ENCODE measurements at regions not wholly inside any gene's neighbourhood (a gene's known extent, or its start where the extent isn't known, plus 50 kb on each side); places are given as distances from the start of the nearest gene placed in this dataset.

DNA sequence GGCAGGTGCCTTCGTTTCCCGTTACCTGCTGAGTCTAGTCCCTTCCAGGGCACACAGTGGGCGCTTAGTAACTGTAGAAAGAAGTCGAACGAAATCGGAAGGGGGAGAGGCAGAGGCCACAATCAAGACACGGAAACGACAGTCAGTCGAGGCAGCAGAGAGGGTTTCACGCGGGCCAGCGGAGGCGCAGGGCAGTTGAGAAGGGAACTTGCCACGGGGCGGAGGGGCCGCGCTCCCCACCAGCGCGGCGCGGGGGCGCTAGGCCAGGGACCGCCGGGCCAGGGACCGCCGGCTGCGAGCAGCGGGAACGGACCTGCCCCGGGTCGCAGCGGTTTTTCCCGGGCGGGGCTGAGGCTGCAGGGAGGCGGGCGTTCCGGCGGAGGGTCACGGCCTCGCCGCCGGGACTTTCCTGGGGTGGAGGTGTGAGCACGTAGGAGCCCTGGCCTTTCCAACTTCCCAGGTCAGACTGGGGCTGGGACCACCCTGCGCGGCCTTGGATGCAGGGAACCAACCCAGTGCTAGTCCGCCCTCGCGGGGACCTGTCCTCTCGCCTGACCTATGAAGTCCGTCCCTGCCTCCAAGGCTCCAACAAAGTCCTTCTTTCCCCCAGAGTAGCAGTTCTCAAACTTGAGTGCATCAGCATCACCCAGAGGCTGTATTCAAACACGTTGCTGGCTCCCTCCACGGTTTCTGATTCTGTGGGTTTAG, 150.1 kb upstream of the FGGY start:
- DNase-seq (ENCODE audit: low read depth): no peak

DNA sequence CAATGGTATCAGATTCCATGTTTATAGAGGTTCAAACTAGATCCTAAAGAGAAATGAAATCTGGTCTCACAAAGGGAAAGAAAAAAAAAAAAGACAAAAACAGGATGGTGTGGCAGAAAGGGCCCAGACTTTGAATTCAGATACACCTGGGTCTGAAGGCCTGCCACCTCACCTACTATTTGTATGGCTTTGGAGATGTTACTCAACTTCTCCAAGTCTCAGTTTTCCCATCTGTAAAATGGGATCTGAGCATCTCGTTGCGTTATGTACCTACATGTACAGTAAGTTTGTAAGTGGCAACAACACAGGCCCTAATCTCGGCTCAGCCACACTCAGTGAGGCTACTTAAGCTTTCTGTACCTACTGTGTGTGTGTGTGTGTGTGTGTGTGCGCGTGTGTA, 147.5 kb upstream of the FGGY start:
- DNase-seq (ENCODE audit: low read depth): no peak

DNA sequence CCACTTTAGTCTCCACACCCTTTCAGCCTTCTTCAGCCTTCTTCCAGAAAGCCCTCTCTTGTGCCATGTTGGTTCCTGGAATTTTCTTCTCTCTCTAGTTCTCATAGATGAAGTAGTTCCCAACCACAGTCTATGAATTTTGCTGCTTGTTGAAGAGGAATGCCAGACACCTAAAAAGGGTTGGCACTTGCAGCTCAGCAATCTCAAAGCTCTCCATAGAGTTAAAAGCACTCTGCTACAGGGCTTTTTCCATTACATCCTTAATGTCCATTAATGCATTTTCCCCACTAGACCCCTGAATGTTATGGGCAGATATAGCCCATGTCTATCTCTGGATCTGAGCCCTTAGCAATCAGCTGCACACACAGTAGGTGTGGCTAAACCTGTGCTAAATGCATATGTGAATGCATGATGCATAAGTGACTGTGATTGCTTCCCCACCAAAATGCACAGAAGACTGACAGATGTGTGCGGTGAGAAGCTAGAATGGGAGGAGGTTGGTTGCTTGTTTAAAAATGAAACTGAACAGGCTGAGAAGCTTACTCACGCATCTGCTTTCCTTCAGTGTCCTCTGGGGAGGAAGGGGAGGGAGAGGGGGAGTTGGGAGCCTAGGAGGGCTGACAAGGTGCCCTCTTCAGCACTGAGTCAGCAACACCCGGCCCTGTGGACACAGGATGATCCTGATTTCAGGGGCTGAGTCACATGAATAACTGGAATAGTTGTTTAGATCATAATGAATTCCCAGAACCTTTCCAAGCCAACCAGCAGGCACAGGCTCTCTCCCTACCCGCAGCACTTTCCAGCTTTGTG, 146.1 kb upstream of the FGGY start:
- peak; percentile 99 for DNase-seq (ENCODE audit: low read depth)

DNA sequence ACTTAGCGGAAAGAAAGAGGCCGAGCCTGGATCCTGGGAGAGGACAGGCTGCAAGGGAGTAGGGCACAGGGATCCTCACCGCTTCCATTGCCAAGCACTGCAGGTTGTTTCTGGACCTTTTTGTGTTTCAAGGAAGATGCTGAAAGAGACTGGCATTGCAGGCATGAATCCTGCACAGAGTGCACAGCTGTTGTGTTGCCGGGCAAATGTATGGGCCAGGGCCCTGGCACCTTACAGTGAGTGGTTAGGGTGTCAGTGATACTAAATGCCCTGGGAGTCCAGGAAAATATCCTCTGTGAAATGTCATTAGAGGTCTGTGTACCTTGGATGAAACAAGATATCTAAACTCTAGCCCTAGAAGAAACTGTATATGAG, 145.5 kb upstream of the FGGY start:
- DNase-seq (ENCODE audit: low read depth): no peak

DNA sequence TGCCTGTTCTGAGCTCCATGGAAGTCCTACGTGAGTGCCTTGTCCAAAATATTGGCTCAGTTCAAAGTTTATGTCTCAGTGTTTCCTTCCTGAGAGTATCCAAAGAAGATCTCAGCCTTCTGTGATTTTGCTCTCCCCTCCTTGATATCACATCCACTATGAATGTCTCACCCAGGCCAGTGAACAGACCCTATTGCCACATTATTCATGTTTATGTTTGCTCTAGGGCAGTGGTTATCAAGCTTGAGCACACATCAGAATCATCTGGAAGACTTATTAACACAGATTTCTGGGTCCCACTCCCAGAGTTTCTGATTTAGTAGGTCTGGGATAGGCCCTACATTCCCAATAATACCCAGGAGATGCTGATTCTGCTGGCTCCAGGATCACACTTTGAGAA, 145.0 kb upstream of the FGGY start:
- DNase-seq (ENCODE audit: low read depth): no peak

DNA sequence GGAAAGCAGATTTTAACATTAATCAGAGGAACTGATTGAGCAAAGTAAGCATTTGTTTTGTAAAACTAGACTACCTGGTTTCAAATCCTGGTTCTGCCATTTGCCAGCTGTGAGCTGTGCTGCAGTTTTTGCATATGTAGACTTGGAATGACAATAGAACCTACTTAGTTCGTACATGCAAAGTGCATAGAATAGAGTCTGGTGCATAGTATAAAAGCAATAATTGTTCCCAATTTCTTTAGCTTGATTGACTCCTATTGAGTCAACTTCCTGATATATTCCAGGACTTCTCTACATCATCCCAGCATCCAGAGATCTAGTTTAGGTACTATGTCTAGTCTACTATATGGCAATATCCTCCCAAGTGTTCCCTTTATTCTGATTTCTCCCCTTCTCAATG, 144.4 kb upstream of the FGGY start:
- DNase-seq (ENCODE audit: low read depth): no peak

DNA sequence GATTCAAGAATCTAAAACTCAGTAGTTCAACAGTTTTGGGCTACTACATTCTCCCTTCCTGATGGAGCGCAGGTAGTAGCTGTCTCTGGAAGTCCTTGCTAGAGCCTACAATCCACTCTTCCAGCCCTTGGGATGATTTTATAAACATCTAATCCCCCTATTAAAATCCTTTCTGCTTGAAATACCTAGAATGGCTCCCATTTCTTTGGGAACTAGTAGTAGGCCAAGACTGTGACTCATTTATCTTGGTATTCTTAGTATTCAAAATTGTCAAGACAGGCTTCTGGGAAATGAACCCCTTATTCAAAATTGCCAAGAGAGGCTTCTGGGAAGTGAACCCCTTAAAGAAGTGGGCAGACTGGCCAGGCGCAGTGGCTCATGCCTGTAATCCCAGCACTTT, 142.5 kb upstream of the FGGY start:
- no peak for DNase-seq (ENCODE audit: low read depth)

DNA sequence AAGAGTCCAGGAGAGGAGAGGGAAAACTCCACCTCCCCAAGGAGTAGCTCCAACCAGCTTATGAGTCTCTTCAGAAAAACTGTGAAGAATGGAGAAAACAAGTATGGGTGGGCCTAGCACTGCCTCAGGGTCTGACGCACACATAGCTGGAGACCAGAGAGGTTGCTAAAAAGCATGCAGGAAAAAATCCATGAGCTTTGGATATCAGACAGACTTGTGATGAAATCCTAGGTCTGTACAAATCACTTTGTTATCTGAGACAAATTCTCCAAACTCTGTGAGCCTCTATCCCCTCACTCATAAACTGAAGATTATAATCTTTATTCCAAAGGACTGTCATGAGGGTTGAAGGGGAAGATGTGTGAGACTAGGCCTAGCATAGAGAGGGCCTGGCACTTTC, 141.5 kb upstream of the FGGY start:
- no peak for DNase-seq (ENCODE audit: low read depth)

DNA sequence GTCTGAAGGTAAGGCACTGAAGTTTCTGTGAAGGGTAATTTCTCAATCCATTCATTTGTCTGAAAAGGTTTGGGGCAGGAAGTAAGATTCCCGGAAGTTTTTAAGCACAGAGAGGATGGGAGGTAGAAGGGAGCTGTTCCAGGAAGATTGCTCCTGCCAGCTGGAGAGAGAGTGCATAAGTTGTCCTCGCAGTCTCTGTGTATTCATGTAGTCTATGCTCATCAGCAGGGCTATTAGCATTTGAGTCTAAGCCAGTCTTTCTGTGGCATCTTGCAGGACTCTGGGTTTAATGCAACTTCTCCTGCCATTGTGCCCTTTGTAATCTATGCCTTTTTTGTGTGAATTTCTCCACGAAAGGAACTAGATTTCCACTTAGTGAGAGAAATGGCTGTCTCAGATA, 140.8 kb upstream of the FGGY start:
- no peak for DNase-seq (ENCODE audit: low read depth)

DNA sequence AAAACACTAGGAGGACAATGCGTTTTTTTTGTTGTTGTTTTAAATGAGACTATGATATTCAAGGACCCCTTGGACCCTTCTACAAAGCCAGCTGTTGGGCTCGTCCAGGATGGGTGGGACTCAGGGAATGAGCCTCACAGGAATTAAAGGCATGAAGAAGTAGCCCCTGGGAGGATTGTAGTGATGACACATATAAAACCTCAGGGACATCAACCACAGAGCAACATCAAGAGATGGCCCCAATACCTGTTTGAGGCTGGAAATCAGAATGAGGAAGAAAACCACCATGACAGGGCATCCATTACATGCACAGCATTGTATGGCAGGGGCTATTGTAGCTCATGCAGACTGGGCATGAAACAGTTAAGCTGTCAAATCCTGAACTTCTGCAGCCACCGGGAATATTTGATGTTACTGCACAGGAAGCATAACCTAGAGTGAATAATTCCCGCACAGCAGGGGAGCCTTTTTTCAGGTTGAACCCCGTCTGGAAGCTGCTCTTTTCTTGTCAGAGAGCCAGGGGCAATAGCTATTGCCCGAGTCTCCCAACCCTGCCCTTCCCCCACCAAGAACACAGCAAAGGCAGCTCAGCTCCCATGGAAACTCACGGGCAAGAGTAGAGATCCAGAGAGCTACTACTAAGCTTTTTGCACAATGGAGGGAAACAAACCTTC, 140.2 kb upstream of the FGGY start:
- no peak for DNase-seq (ENCODE audit: low read depth)

DNA sequence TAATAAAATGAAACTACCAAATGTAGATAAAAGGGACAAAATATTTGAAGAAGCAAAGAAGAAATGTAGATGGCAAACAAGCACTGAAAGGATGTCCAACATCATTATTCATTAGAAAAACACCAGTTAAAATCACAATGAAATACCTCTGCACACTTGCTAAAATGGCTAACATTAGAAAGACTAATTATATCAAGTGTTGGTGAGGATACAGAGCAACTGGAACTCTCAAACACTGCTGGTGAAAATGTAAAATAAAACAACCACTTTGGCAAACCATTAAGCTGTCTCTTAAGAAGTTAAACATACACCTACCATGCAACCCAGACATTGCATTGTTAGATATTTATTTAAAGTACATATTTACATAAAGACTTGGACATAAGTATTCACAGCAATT, 138.6 kb upstream of the FGGY start:
- DNase-seq (ENCODE audit: low read depth): no peak

DNA sequence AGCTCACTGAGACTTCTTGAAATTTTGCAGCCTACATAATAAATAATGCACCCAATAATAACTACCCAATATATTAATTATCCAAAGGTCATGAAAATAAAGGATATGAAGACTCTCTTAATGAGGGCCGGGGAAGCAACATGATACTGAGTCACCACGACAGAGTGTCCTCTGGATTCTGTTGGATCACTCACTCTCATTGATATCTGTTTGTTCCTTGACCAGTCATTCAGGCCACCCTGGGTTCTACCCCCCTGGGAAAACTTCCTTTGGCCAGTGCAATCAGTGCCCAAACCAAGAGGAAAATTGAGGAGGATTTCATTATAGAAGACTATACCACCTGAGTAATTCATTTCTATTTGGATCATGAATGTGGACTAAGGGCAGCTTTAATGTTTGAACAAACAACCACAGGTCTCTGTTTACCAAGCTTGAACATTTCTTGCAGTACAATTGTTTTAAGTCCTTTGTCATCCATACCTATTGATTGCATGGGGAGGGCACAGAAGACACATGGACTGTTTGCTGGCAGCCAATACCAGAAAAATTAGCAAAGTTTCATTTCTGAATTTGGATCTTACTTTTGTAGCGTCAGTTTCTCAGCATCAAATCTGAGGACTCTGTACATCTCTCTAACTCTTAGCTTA, 137.2 kb upstream of the FGGY start:
- no peak for DNase-seq (ENCODE audit: low read depth)

DNA sequence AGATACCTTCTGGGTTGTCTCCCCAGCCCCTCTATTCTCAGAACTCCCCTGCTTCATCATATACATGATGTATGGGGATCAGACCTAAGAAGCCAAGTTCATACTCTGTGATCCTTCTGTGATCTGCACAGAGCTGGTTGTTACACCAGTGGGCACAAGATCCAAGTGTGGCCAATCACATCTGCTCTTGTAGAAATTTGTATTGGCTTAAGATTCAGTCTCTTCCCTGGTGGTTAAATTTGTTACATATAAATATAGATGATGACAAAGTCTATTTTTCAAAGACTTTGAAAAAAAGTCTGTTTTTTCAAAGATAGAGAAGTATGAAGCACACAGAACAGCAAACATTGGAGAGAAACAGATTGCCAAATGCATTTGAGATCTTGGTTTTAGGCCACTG, 135.8 kb upstream of the FGGY start:
- no peak for DNase-seq (ENCODE audit: low read depth)

DNA sequence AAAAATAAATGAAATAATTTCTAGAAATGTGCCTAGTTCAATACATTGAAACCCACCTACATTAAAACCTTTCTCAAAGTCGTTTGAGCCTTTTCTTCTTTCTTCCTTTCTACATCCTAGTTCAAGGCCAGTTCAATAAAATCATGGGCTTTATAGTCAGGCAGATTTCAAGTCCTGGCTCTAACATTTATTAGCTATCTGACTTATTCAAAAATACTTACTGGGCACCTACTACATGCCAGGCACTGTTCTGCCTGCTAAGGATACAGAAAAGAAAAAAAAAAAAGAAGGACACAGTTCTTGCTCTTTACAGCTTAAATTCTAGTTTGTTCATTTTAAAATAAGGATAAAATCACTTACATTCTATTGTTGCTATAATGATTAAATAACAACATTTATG, 134.2 kb upstream of the FGGY start:
- DNase-seq (ENCODE audit: low read depth): no peak

DNA sequence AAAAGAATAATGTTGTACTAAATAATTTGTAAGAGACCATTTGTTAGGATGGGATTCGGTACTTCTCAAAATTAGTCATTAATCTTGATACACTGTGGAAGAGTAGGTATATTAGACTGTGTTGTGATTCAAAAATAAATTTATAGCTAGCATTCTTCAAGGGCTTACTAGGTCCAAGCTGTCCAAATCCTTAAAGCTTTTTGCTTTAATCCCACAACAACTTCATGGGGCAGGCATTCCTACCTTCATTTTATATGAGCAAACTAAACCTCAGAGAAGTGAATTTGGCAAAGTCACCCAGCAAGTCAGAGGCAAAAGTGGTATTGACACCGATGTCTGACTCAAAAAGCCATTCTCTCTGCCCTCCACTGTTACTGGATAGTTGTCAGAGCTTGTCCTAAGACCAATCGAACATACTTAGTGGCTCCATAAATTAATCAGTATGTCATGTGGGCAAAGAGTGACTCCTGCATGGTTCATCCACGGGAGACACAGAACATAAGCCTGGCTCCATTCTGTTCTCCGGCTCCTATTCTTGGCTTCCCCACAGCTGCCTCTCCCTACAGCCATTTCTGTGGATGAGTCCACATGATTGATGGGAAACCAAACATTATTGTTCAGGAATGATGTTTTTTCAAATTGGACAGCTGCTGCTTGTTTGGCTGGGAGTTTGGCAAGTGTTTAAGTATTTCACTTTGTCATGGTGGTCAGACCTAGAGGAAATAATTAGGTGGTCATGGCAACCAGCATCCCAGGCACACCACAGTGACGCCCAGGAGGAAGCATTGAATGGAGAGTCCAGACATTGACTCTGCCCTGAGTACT, 133.4 kb upstream of the FGGY start:
- DNase-seq (ENCODE audit: low read depth): peak; percentile 95

DNA sequence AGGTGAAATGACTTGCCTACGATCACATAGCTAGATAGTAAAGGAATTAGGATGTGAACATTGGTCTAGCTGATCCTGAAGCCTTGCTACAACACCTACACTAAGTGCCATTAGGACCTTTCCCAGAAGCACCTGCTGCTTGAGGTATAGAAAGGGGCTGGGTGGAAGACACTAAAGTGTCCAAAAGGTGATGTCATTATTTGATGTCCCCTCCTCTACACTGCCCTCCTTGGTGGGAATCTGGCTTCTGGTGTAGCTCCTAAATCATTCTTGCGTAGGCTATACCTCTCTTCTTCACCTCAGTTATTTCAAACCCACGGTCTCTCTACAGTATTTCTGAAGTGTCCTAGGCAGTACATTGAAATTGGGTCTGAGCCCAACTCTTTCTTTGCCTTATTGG, 132.5 kb upstream of the FGGY start:
- no peak for DNase-seq (ENCODE audit: low read depth)

DNA sequence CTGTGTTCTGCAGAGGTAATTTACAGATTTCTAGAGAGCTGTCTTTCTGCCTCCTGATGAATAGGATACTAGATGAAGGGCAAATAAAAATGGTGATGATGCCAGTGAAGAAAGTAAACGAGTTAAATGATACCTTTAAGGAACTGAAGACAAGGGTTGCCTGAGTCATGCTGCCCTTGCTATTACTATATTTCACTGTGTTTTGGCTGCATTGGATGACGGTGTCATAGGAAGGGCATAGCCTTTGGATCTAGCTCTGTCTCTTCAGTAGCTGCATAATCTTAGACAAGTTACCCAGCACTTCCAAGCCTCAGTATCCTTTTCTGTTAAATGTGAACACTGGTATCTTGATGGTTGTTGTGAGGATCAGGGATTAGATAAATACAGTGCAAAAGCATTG, 131.5 kb upstream of the FGGY start:
- DNase-seq (ENCODE audit: low read depth): no peak

DNA sequence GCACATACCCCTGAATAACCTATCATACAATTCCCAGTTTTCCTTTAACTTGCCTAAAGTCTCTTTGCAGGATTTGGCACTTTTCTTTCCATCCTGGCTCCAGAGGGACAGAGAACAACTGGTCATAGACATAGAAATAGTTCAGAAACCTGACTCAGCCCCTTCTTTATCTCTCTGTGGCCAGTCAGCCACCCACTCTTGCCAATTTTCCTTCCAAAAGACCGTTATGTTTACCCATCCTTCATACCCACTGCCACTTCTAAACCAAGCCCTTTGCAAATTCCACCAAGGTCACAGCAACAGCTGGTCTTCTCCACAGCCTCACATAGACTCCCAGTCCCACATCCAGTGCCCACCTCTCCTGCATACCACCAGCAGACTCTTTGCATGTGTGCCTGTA, 127.2 kb upstream of the FGGY start:
- no peak for DNase-seq (ENCODE audit: low read depth)

DNA sequence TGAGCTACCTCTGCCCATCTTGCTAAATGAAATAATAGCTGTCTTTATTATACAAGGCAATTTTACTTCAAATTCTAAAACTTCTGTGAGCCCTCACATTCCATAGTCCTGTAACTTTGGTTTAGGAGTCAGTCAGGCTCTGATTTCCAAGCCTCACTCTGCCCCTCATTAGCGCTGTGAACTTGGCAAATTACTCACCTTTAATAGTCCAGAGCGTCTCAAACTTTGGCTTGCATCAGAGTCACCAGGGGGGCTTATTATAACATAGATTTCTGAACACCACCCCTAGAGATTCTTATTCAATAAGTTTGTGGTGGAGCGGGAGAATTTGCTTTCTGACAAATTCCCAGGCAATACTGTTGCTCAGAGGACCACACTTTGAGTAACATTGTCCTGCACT, 126.2 kb upstream of the FGGY start:
- no peak for DNase-seq (ENCODE audit: low read depth)

DNA sequence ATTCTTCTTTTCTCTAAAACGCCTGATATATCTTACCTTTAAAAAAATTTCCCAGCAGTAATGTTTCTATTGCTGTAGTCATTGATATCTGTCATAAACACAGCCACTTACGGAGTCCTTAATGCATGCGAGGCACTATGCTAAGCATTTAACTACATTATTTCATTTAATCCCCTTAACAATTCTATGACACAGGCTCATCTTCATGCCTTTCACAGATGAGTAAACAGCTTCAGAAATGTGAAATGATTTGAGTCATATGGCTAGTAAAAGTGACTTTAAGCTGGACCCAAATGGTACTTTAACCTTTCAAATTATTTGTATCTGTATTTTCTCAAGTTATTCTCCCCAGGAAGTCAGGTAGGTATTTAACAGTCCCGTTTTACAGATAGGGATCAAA, 125.1 kb upstream of the FGGY start:
- no peak for DNase-seq (ENCODE audit: low read depth)

DNA sequence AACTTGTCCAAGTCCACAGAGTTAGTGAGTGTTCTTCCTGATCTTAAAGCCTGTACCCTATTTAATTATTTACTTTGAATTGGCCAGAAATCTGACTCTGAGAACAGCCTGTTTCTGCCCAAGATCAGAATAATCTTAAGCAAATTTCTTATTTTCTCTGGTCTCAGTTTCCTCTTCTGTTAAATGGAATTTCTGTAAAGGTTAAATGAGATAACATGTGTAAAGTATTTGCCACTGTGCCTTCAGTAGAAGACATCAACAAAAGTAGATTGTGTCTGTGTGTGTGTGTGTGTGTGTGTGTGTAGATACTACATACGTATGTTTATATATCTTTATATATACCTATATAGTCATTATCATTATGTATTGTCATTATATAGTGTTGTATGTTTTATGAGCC, 124.2 kb upstream of the FGGY start:
- no peak for DNase-seq (ENCODE audit: low read depth)

DNA sequence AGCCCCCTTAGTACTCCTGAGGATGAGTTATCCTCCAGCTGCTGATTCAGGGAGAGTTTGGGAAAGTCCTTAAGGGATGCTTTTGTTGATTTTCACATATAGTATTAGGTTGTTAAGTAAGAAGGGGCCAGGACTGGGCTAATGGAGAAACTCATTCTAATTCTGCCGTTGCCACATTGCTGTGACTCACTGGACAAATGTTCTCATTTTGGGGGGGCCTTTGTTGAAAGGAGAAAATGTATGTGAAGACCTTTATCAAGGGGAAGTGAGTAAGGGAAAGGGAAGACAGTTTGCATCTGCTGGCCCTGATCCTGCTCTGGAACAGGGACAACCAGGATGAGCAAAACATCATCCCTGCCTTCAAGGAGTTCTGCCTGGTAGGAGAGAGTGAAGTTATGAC, 123.2 kb upstream of the FGGY start:
- peak; percentile 76 for DNase-seq (ENCODE audit: low read depth)
